GM23338 (cell line): ENCODE measurements at regions not wholly inside any gene's neighbourhood (a gene's known extent, or its start where the extent isn't known, plus 50 kb on each side); places are given as distances from the start of the nearest gene placed in this dataset.
A peak's percentile ranks its signal among the peaks of the same experiment; 100 is the strongest.

Source experiments
- ATAC-seq: fragments of 200-7000 bp; cut with Tn5 transposase; 3 replicates; pipeline ENCODE4 v1.9.1; 2020
- DNase-seq: peaks from one replicate; pipeline ENCODE4 v3.0.0-alpha.2; 2015; ENCODE audit warnings: low spot score
- H2AFZ ChIP-seq: fragments of 200-600 bp; sonication (generic); 2 replicates; pipeline ENCODE4 v1.8.0; 2016; ENCODE audit warnings: antibody characterized with exemption, mild to moderate bottlenecking, moderate library complexity
- H3F3A ChIP-seq: fragments of 200-600 bp; sonication (generic); replicated peaks from 2 replicates; pipeline ENCODE4 v1.8.0; 2017; ENCODE audit warnings: antibody characterized with exemption, mixed run types, low read depth
- H3K27ac ChIP-seq: fragments of 200-600 bp; sonication (generic); 2 replicates; pipeline ENCODE4 v1.6.1; 2016; ENCODE audit warnings: low read depth
- H3K27me3 ChIP-seq: fragments of 200-600 bp; sonication (generic); 2 replicates; pipeline ENCODE4 v1.8.0; 2016; ENCODE audit warnings: mild to moderate bottlenecking, mixed run types, moderate library complexity; ENCODE audit not compliant: insufficient read depth
- H3K36me3 ChIP-seq: fragments of 200-600 bp; sonication (generic); 2 replicates; pipeline ENCODE4 v1.8.0; 2016; ENCODE audit warnings: mild to moderate bottlenecking; ENCODE audit not compliant: insufficient read depth
- H3K4me1 ChIP-seq: fragments of 200-600 bp; sonication (generic); 2 replicates; pipeline ENCODE4 v1.8.0; 2016; ENCODE audit warnings: mild to moderate bottlenecking, moderate library complexity; ENCODE audit not compliant: insufficient read depth
- H3K4me2 ChIP-seq: fragments of 200-600 bp; sonication (generic); 2 replicates; pipeline ENCODE4 v1.7.1; 2017; ENCODE audit warnings: mixed run types
- H3K4me3 ChIP-seq: fragments of 200-600 bp; sonication (generic); 2 replicates; pipeline ENCODE4 v1.6.1; 2016; ENCODE audit warnings: mixed run types
- H3K79me2 ChIP-seq: fragments of 200-600 bp; sonication (generic); replicated peaks from 2 replicates; pipeline ENCODE4 v1.8.0; 2017; ENCODE audit warnings: mild to moderate bottlenecking; ENCODE audit not compliant: insufficient read depth
- H3K9me2 ChIP-seq: fragments of 200-600 bp; sonication (generic); 2 replicates; pipeline ENCODE4 v1.8.0; 2017; ENCODE audit not compliant: insufficient read depth
- H4K20me1 ChIP-seq: fragments of 200-600 bp; sonication (generic); replicated peaks from 2 replicates; pipeline ENCODE4 v1.8.0; 2017; ENCODE audit warnings: mild to moderate bottlenecking; ENCODE audit not compliant: insufficient read depth
- H3K27ac Mint-ChIP-seq: 2 replicates; pipeline ENCODE4 v1.8.0; 2020; ENCODE audit warnings: inconsistent platforms, mild to moderate bottlenecking, moderate library complexity, mixed read lengths
- H3K27me3 Mint-ChIP-seq: 3 replicates; pipeline ENCODE4 v1.8.0; 2022; ENCODE audit warnings: low read depth, mild to moderate bottlenecking, moderate library complexity, mixed read lengths, inconsistent platforms; ENCODE audit not compliant: insufficient read depth, poor library complexity
- H3K36me3 Mint-ChIP-seq: 3 replicates; pipeline ENCODE4 v1.8.0; 2021; ENCODE audit warnings: low read depth, mild to moderate bottlenecking, inconsistent platforms, moderate library complexity, mixed read lengths
- H3K4me1 Mint-ChIP-seq: 3 replicates; pipeline ENCODE4 v1.8.0; 2020; ENCODE audit warnings: mild to moderate bottlenecking, inconsistent platforms, mixed read lengths
- H3K4me3 Mint-ChIP-seq: 3 replicates; pipeline ENCODE4 v1.8.0; 2021; ENCODE audit warnings: moderate library complexity, mild to moderate bottlenecking, inconsistent platforms, mixed read lengths
- H3K9me3 Mint-ChIP-seq: 3 replicates; pipeline ENCODE4 v1.8.0; 2020; ENCODE audit warnings: moderate library complexity, mild to moderate bottlenecking, inconsistent platforms, mixed read lengths
- EZH2 ChIP-seq: fragments of 200-600 bp; sonication (generic); IDR thresholded peaks from one replicate; pipeline ENCODE4 v1.8.0; 2017; ENCODE audit warnings: antibody characterized with exemption, mild to moderate bottlenecking, low read depth; ENCODE audit not compliant: unreplicated experiment
- EZH2phosphoT487 ChIP-seq: fragments of 200-600 bp; sonication (generic); IDR thresholded peaks from one replicate; pipeline ENCODE4 v1.8.1; 2018; ENCODE audit warnings: antibody characterized with exemption; ENCODE audit not compliant: unreplicated experiment
- POLR2AphosphoS5 ChIP-seq: IDR thresholded peaks from 2 replicates; pipeline ENCODE4 v1.6.1; 2016; ENCODE audit warnings: antibody characterized with exemption, low read depth
- REST ChIP-seq: IDR thresholded peaks from one replicate; pipeline ENCODE4 v1.6.1; 2018; ENCODE audit warnings: antibody characterized with exemption; ENCODE audit not compliant: unreplicated experiment
- ZNF331 ChIP-seq: fragments of 250-450 bp; sonication (Bioruptor Pico); IDR thresholded peaks from 2 replicates; pipeline ENCODE4 v1.5.0; 2020; ENCODE audit warnings: low read depth, mild to moderate bottlenecking, moderate library complexity

DNA sequence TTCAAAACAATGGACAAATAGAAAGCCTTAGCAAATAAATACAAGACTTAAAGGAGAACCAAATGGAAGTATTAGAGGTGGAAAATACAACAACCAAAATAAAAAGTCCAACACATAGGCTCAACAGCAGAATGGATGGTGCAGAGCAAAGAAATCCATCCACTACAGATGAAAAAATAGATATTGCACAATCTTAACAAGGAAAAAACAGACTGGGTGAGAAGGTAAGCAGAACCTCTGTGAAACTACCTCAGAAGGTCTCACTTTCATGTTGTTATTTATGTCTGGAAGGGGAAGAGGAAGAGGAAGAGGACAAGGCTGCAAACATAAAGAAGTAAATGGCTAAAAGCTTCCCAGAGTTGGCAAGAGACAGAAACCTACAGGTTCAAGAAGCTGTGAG, 158.7 kb upstream of the NBPF11 start:
- Histone ChIP-seq H3K4me3 (peak overlapping the region; percentile 68), H3K9me2 (no peaks in the 10 kb centered on the region), H3K36me3 (no peaks in the 10 kb centered on the region), H3K4me2 (peak overlapping the region; percentile 97), H3K27ac (no peak overlapping the region), H4K20me1 (no peaks in the 10 kb centered on the region), H3K27me3 (peaks cover 68% of the 10 kb centered on the region), H2AFZ (no peak overlapping the region), H3F3A (no peaks in the 10 kb centered on the region), H3K79me2 (no peaks in the 10 kb centered on the region), H3K4me1 (peaks cover 9% of the 10 kb centered on the region; the same call in 1 of the 2 replicates)
- no peak for TF ChIP-seq POLR2AphosphoS5
- TF ChIP-seq EZH2, result peak; percentile 15
- no peak for TF ChIP-seq ZNF331 (CRISPR knock-in tag)
- Mint-ChIP-seq H3K4me1 (peaks cover 12% of the 10 kb centered on the region), H3K27me3 (peaks cover 49% of the 10 kb centered on the region), H3K9me3 (peaks cover 2% of the 10 kb centered on the region; the same call in 1 of the 3 replicates), H3K36me3 (no peaks in the 10 kb centered on the region), H3K27ac (no peak overlapping the region), H3K4me3 (peak overlapping the region; percentile 83)
- DNase-seq (no peak), ATAC-seq (no peak)

DNA sequence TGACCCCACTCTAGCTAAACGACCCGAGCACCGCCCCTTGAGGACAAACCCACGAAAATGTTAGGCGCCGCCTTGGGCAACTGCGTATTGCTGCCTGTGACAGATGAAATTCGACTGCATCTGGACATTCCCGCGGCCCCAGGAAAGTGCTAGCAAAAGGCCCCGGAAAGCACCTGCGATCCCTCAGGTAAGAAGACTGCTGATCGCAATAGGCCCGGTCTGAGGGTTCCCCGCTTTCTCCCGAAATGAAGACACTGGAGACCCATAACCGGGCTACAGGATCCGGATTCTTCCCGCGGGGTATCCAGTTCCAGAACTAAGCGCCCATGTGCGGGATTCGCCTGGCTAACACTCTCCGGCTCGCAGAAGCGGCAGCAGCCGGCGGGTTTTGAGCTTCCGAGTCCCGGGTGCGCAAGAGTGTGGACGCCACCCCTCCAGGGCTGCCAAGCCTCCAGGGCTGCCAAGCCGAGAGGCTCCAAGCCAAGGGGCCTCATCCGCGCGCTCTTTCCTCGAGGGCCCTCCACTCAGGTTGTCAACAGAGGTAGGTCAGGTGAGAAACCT, 157.9 kb upstream of the NBPF11 start:
- Histone ChIP-seq H4K20me1 (no peaks in the 10 kb centered on the region), H3K36me3 (no peaks in the 10 kb centered on the region), H3K4me2 (peak overlapping the region; percentile 97), H3K27ac (no peak overlapping the region), H3K4me3 (peak overlapping the region; percentile 68), H3F3A (no peaks in the 10 kb centered on the region), H3K4me1 (peaks cover 9% of the 10 kb centered on the region; the same call in 1 of the 2 replicates), H3K79me2 (no peaks in the 10 kb centered on the region), H2AFZ (peak overlapping the region; percentile 99), H3K27me3 (peaks cover 60% of the 10 kb centered on the region), H3K9me2 (no peaks in the 10 kb centered on the region)
- no peaks in the 10 kb centered on the region for H3K36me3 Mint-ChIP-seq
- no peak for TF ChIP-seq EZH2phosphoT487
- TF ChIP-seq REST, result no peak
- TF ChIP-seq EZH2, result peak; percentile 51
- no peak overlapping the region for H3K27ac Mint-ChIP-seq
- peaks cover 2% of the 10 kb centered on the region; the same call in 1 of the 3 replicates for H3K9me3 Mint-ChIP-seq
- peaks cover 50% of the 10 kb centered on the region for H3K27me3 Mint-ChIP-seq
- peak; percentile 63 for ATAC-seq
- DNase-seq, result peak; percentile 69
- H3K4me1 Mint-ChIP-seq, result peaks cover 19% of the 10 kb centered on the region
- peak overlapping the region; percentile 83 for H3K4me3 Mint-ChIP-seq
